ENCODE measurements at regions not wholly inside any gene's neighbourhood (a gene's known extent, or its start where the extent isn't known, plus 50 kb on each side); places are given as distances from the start of the nearest gene placed in this dataset.

GRCh38 chr10:130382031-130382430 lies 245.8 kb downstream of the GLRX3 start:
- Histone ChIP-seq H3K9me3 (ENCODE audit: control insufficient read depth, low read depth, low read length) (peaks cover 6% of the 10 kb centered on the region), H3K4me1 (ENCODE audit: control insufficient read depth, insufficient read depth, low read length) (no peaks in the 10 kb centered on the region)
- no peak for DNase-seq

GRCh38 chr10:130387936-130388580 lies 251.9 kb downstream of the GLRX3 start:
- Histone ChIP-seq H3K27me3 (ENCODE audit: control insufficient read depth, insufficient read depth, low read length) (no peaks in the 10 kb centered on the region), H3K36me3 (ENCODE audit: control insufficient read depth, insufficient read depth, low read length) (no peaks in the 10 kb centered on the region), H3K9me3 (ENCODE audit: control insufficient read depth, low read depth, low read length) (peaks cover 6% of the 10 kb centered on the region), H3K27ac (ENCODE audit: low read length) (no peak overlapping the region), H3K4me1 (ENCODE audit: control insufficient read depth, insufficient read depth, low read length) (no peaks in the 10 kb centered on the region), H3K4me3 (ENCODE audit: low read length) (no peak overlapping the region)
- WGBS (ENCODE audit: insufficient coverage, low lambda C conversion rate) = no CpG with 5 or more reads among the region's 11 CpGs
- no peak for DNase-seq

More at GRCh38 chr10:130382031-130382430, 245.8 kb downstream of the GLRX3 start:
- peaks cover 3% of the 10 kb centered on the region for H3K27me3 ChIP-seq (ENCODE audit: control insufficient read depth, insufficient read depth, low read length)
- no peak overlapping the region for H3K4me3 ChIP-seq (ENCODE audit: low read length)
- 83% methylated on average over 2 of the region's 7 CpGs for WGBS (ENCODE audit: insufficient coverage, low lambda C conversion rate)
- no peaks in the 10 kb centered on the region for H3K36me3 ChIP-seq (ENCODE audit: control insufficient read depth, insufficient read depth, low read length)
- no peak overlapping the region for H3K27ac ChIP-seq (ENCODE audit: low read length)

- H3K9me3 ChIP-seq (ENCODE audit: control insufficient read depth, low read depth, low read length) = peaks cover 6% of the 10 kb centered on the region
- no peak overlapping the region for H3K27ac ChIP-seq (ENCODE audit: low read length)
- WGBS (ENCODE audit: insufficient coverage, low lambda C conversion rate) = no CpG with 5 or more reads among the region's 6 CpGs
- H3K27me3 ChIP-seq (ENCODE audit: control insufficient read depth, insufficient read depth, low read length) = no peaks in the 10 kb centered on the region
- no peaks in the 10 kb centered on the region for H3K36me3 ChIP-seq (ENCODE audit: control insufficient read depth, insufficient read depth, low read length)
- H3K4me3 ChIP-seq (ENCODE audit: low read length) = no peak overlapping the region
- no peak for DNase-seq
- H3K4me1 ChIP-seq (ENCODE audit: control insufficient read depth, insufficient read depth, low read length) = no peaks in the 10 kb centered on the region
Measured at GRCh38 chr10:130388746-130389145, 252.6 kb downstream of the GLRX3 start.

- Histone ChIP-seq H3K9me3 (ENCODE audit: control insufficient read depth, low read depth, low read length) (no peaks in the 10 kb centered on the region), H3K27ac (ENCODE audit: low read length) (no peak overlapping the region), H3K4me1 (ENCODE audit: control insufficient read depth, insufficient read depth, low read length) (no peaks in the 10 kb centered on the region), H3K36me3 (ENCODE audit: control insufficient read depth, insufficient read depth, low read length) (no peaks in the 10 kb centered on the region), H3K27me3 (ENCODE audit: control insufficient read depth, insufficient read depth, low read length) (no peaks in the 10 kb centered on the region), H3K4me3 (ENCODE audit: low read length) (no peak overlapping the region)
- DNase-seq = no peak
- no CpG with 5 or more reads among the region's 5 CpGs for WGBS (ENCODE audit: insufficient coverage, low lambda C conversion rate)
Measured at GRCh38 chr10:130389906-130390305, 253.7 kb downstream of the GLRX3 start.

- no peak overlapping the region for H3K4me3 ChIP-seq (ENCODE audit: low read length)
- DNase-seq = no peak
- WGBS (ENCODE audit: insufficient coverage, low lambda C conversion rate) = no CpG with 5 or more reads among the region's 10 CpGs
- no peaks in the 10 kb centered on the region for H3K9me3 ChIP-seq (ENCODE audit: control insufficient read depth, low read depth, low read length)
- H3K4me1 ChIP-seq (ENCODE audit: control insufficient read depth, insufficient read depth, low read length) = no peaks in the 10 kb centered on the region
- no peaks in the 10 kb centered on the region for H3K27me3 ChIP-seq (ENCODE audit: control insufficient read depth, insufficient read depth, low read length)
- no peak overlapping the region for H3K27ac ChIP-seq (ENCODE audit: low read length)
- H3K36me3 ChIP-seq (ENCODE audit: control insufficient read depth, insufficient read depth, low read length) = no peaks in the 10 kb centered on the region
Measured at GRCh38 chr10:130392031-130392430, 255.8 kb downstream of the GLRX3 start.

GRCh38 chr10:130393342-130393741 lies 257.2 kb downstream of the GLRX3 start:
- WGBS (ENCODE audit: insufficient coverage, low lambda C conversion rate) = no CpG with 5 or more reads among the region's 4 CpGs
- H3K27me3 ChIP-seq (ENCODE audit: control insufficient read depth, insufficient read depth, low read length) = no peaks in the 10 kb centered on the region
- no peaks in the 10 kb centered on the region for H3K4me1 ChIP-seq (ENCODE audit: control insufficient read depth, insufficient read depth, low read length)
- no peaks in the 10 kb centered on the region for H3K36me3 ChIP-seq (ENCODE audit: control insufficient read depth, insufficient read depth, low read length)
- no peak for DNase-seq
- no peaks in the 10 kb centered on the region for H3K9me3 ChIP-seq (ENCODE audit: control insufficient read depth, low read depth, low read length)
- no peak overlapping the region for H3K4me3 ChIP-seq (ENCODE audit: low read length)
- no peak overlapping the region for H3K27ac ChIP-seq (ENCODE audit: low read length)

GRCh38 chr10:130394832-130395231 lies 258.6 kb downstream of the GLRX3 start:
- Histone ChIP-seq H3K9me3 (ENCODE audit: control insufficient read depth, low read depth, low read length) (no peaks in the 10 kb centered on the region), H3K4me1 (ENCODE audit: control insufficient read depth, insufficient read depth, low read length) (no peaks in the 10 kb centered on the region), H3K27me3 (ENCODE audit: control insufficient read depth, insufficient read depth, low read length) (no peaks in the 10 kb centered on the region), H3K4me3 (ENCODE audit: low read length) (no peak overlapping the region), H3K36me3 (ENCODE audit: control insufficient read depth, insufficient read depth, low read length) (no peaks in the 10 kb centered on the region), H3K27ac (ENCODE audit: low read length) (no peak overlapping the region)
- no peak for DNase-seq
- WGBS (ENCODE audit: insufficient coverage, low lambda C conversion rate) = no CpG with 5 or more reads among the region's 7 CpGs

GRCh38 chr10:130395248-130395936 lies 259.2 kb downstream of the GLRX3 start:
- no peaks in the 10 kb centered on the region for H3K9me3 ChIP-seq (ENCODE audit: control insufficient read depth, low read depth, low read length)
- DNase-seq = no peak
- no peaks in the 10 kb centered on the region for H3K27me3 ChIP-seq (ENCODE audit: control insufficient read depth, insufficient read depth, low read length)
- H3K4me1 ChIP-seq (ENCODE audit: control insufficient read depth, insufficient read depth, low read length) = no peaks in the 10 kb centered on the region
- H3K27ac ChIP-seq (ENCODE audit: low read length) = no peak overlapping the region
- no peaks in the 10 kb centered on the region for H3K36me3 ChIP-seq (ENCODE audit: control insufficient read depth, insufficient read depth, low read length)
- whole genome bisulfite sequencing (ENCODE audit: insufficient coverage, low lambda C conversion rate) = 93% methylated on average over 2 of the region's 7 CpGs
- no peak overlapping the region for H3K4me3 ChIP-seq (ENCODE audit: low read length)

- no peak overlapping the region for H3K27ac ChIP-seq (ENCODE audit: low read length)
- no peak for DNase-seq
- H3K4me3 ChIP-seq (ENCODE audit: low read length) = no peak overlapping the region
- no peaks in the 10 kb centered on the region for H3K9me3 ChIP-seq (ENCODE audit: control insufficient read depth, low read depth, low read length)
- WGBS (ENCODE audit: insufficient coverage, low lambda C conversion rate) = no CpG with 5 or more reads among the region's 5 CpGs
- H3K27me3 ChIP-seq (ENCODE audit: control insufficient read depth, insufficient read depth, low read length) = no peaks in the 10 kb centered on the region
- H3K4me1 ChIP-seq (ENCODE audit: control insufficient read depth, insufficient read depth, low read length) = no peaks in the 10 kb centered on the region
- H3K36me3 ChIP-seq (ENCODE audit: control insufficient read depth, insufficient read depth, low read length) = no peaks in the 10 kb centered on the region
Measured at GRCh38 chr10:130396044-130396443, 259.9 kb downstream of the GLRX3 start.

GRCh38 chr10:130398090-130398994 lies 262.2 kb downstream of the GLRX3 start:
- no peak for DNase-seq
- no peaks in the 10 kb centered on the region for H3K9me3 ChIP-seq (ENCODE audit: control insufficient read depth, low read depth, low read length)
- H3K27me3 ChIP-seq (ENCODE audit: control insufficient read depth, insufficient read depth, low read length) = no peaks in the 10 kb centered on the region
- no peak overlapping the region for H3K27ac ChIP-seq (ENCODE audit: low read length)
- H3K36me3 ChIP-seq (ENCODE audit: control insufficient read depth, insufficient read depth, low read length) = no peaks in the 10 kb centered on the region
- no CpG with 5 or more reads among the region's 15 CpGs for WGBS (ENCODE audit: insufficient coverage, low lambda C conversion rate)
- no peaks in the 10 kb centered on the region for H3K4me1 ChIP-seq (ENCODE audit: control insufficient read depth, insufficient read depth, low read length)
- H3K4me3 ChIP-seq (ENCODE audit: low read length) = no peak overlapping the region
